GM21786 (cell line): ENCODE measurements at regions not wholly inside any gene's neighbourhood (a gene's known extent, or its start where the extent isn't known, plus 50 kb on each side); places are given as distances from the start of the nearest gene placed in this dataset.
"Not testable (repeated sequence)": the region's sequence is repeated elsewhere in the genome, so short reads cannot be mapped to it uniquely, and the experiment has no call there.

Experiments used
- ATAC-seq: cut with Tn5 transposase; IDR thresholded peaks from one replicate; pipeline ENCODE4 v1.9.1; 2021; ENCODE audit not compliant: unreplicated experiment

GRCh38 chr9:89926691-89927220 lies 321.9 kb downstream of the GADD45G start:
- no peak for ATAC-seq

DNA sequence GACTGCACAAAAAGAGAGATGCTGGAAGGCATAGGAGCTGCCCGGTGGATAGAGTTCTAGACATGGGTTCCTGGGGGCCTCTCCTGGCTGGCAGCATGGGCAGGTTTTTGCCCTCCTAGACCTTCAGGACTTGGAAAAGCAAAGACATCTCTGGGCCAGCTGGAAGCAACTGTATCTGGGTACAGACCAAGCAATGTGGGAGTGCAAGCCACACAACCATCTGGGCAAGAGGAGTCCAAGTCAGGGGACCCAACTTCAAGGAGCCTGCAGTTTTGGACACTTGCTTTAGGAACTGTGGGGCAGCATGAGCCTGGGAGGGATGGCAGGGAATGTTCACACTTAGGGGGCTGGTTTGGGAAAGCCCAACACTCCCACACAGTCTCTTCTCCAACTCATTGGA lies 323.3 kb downstream of the GADD45G start:
- ATAC-seq: no peak

- ATAC-seq: no peak
These were observed 323.9 kb downstream of the GADD45G start for GRCh38 chr9:89928521-89929275.

- ATAC-seq: no peak
These were observed 324.5 kb downstream of the GADD45G start for GRCh38 chr9:89929315-89929672.

DNA sequence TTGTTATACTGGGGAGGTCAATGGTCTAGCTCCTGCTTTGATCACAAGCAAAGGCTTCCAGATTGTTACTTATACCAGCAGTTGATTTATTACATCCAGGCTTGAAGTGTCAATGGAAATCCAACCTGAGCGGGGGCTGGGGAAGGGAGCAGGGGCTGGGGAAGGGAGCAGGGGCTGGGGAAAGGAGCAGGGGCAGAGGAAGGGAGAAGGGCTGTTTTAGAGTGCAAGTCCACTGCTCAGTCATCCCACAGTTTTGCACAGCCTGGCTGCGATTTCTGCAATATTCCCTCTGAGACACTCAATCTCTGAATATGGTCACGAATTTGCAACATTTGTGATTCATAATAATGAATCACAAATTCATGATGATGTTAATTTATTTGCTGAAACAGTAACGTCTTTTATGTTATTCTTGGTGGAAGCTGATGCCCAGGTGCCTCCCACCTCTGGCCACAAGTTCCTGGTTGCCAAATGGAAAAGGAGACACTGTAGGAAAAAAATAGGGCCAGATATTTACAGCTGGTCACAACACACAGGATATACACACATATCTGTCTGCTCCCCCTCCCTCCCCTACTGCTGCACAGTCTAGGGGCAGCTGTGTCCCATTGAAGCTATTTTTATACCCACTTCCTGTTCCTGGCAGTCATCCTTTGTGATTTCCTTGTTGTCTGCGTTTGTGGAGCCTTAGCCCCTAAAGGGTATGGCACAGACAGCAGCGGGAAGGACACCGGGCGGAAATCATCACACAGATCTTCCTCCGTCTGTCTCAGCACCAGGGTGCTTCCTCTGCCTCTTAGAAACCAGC lies 325.1 kb downstream of the GADD45G start:
- ATAC-seq: no peak

GRCh38 chr9:89933578-89933977 lies 328.8 kb downstream of the GADD45G start:
- ATAC-seq: no peak

- no peak for ATAC-seq
These were observed 330.3 kb downstream of the GADD45G start for GRCh38 chr9:89935115-89935514.

DNA sequence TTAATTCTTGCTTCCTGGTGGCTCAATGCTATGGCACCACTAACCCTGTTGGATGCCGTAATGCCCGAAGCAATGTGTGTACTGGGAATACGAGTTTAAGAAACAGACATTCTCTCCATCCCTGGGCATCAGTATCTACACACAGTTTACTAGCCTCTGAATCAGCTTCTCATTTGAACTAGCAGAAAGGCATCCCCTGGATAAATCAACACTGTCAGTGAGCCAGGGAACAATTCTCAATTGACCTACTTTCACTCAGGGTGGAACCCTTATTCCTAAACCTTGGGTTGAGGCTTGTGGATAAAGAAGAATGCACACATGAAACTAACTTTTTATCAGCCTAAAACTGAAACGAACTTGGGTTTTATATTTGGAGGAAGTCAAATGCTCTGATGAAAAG lies 331.0 kb downstream of the GADD45G start:
- no peak for ATAC-seq

- ATAC-seq: no peak
These were observed 332.2 kb downstream of the GADD45G start for GRCh38 chr9:89937051-89937450.

DNA sequence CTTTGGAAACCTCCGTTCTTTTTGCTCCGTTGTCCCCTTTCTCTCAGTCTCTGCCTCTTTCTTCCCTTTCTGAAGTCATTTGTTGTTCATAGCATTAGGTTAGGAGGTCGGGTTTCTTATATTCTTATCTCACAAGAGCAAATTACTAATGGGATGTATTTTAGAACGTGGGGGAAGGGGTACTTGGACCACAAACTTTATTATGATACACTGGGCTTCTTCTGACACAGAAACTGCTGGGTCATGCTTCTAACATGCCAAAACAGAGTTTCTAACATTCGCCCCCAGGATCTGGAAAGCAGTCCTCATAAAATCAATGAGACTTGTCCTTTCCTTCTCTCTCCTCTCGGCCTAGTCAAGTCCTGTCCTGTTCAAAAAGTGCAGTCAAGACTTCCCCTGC lies 334.4 kb downstream of the GADD45G start:
- no peak for ATAC-seq

DNA sequence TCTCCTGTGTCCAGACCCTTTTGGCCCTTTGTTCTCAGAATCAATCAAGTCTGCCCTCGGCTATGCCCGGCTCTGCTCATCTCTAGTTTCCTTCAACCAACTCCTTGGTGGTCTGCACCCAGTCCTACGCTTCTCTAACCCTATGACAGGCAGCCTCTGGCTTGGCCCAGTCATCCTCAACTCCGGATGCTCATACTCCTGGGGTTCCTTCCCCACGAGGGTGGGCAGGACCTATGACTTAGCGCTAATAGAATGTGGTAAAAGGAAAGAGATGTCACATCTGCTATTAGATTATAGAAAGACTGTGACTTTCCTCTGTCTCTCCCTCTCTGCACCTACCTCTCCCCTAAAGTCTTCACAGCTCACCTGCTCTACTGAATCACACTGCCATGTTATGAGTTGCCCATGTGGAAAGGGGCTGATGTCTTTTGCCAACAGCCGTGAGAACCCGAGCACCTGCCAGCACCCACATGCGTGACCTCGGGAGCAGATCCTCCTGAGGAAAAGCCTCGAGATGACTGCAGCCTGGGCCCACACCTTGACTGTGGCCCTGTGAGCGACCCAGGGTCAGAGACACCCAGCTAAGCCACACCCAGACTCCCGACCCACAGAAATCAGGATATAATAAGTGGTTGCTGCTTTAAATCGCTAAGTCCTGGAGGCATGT lies 334.9 kb downstream of the GADD45G start:
- ATAC-seq: no peak

- no peak for ATAC-seq
These were observed 335.8 kb downstream of the GADD45G start for GRCh38 chr9:89940625-89941024.

DNA sequence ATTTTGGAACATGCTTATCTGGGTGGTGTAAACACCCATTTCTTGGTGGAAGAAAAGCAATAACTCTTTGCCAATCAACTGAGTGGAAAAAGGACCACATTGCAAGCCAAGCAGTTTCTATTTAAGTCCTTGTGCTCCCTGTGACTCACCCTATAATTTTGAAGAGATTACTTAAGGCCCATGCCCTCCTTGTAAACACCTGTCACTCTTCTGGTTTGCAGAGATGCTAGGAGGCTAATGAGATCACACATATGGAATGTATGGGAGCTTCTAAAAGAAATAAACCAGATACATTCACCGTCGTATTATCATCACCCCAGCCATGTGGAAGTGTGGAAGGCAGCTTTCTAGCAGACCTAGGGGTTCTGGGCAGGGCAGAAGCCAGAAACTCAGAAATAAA lies 337.1 kb downstream of the GADD45G start:
- no peak for ATAC-seq

DNA sequence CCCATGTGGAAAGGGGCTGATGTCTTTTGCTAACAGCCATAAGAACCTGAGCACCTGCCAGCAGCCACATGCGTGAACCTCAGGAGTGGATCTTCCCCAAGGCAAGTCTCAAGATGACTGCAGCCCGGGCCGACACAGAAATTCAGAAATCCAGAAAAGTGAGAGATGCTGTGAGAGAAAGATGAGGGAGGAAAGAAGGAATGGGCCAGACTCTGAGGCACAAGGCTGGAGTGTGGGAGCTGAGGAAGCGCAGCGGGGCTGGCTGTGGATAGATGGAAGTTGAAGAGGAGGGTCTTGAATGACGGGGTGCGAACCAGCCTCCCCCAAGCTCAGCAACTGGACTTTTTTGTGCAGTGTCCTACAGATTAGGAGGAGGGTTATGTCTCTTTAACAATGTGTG lies 337.8 kb downstream of the GADD45G start:
- no peak for ATAC-seq

DNA sequence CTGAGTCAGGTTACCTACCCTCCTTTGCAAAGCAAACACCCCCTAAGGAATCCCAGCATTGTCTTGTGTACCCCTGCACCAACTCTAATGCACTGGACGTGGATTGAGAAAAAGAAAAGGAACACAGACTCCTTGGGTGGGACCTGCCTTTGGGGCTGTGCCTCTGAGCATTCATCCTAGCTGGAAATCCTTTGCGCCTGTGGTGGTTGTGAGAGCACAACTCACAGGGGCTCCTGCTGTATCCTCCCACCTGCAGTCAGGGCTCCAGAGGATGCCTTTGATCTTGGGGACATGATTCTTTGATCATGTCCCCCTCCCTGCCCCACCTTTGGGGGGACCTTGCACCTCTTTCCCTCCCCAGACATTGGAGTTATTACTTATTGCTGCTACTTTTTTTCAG lies 338.5 kb downstream of the GADD45G start:
- ATAC-seq: no peak

- ATAC-seq: no peak
These were observed 338.9 kb downstream of the GADD45G start for GRCh38 chr9:89943728-89944127.

DNA sequence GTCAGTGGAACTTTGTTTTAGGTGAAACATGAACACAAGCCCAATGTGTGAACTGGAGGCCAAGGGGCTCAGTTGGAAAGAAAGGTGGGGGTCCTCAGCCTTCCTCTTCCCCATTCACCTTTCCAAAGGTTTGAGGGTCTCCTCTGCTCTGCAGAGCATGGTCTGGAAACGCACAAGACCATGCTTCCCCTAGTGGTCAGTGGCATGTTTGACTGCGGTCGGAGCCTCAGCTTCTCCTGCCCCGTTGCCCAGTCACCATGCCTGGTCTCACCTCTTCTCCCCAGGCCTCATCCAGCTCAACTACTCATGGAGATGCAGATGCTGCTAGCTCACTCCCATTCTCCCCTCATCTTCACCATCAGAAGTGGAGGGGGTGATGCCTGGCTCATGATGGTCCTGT lies 340.3 kb downstream of the GADD45G start:
- no peak for ATAC-seq

GRCh38 chr9:89946741-89947140 lies 341.9 kb downstream of the GADD45G start:
- ATAC-seq: no peak

DNA sequence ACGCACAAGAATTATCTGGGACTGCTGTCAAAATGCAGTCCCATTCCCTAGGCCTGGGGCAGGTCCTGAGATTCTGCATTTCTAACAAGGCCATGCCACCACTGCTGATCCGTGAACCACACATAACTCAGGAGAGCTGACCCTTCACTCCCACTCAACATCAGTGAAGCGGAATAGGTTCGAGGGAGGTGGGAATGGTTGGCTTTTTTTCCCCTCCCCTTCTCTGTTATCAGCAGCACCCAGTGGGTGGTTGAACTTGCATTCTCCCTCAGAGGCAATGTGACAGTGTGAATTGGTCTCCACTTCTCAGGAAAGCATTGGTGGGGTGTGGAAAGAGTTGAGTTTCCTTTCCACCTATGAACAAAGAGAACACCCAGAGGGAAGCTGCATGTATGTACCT lies 344.3 kb downstream of the GADD45G start:
- ATAC-seq: no peak

DNA sequence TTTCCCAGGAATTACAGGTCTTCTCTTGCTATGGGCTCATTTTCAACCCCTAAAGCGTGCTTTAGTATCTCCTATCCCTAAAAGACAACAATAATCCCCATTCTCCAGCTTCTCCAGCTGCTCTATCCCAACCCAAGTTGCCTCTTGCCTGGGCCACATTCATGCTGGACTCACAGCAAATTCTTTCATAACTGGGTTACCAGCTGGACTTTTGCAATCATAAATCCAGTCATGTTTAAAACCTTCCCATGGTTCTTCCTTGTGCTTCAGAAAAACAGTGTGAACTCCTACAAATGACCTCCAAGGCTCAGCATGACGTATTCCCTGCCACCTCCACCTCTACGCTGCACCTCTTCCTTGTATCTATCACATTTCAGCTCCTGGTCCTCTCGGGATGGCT lies 346.9 kb downstream of the GADD45G start:
- no peak for ATAC-seq

DNA sequence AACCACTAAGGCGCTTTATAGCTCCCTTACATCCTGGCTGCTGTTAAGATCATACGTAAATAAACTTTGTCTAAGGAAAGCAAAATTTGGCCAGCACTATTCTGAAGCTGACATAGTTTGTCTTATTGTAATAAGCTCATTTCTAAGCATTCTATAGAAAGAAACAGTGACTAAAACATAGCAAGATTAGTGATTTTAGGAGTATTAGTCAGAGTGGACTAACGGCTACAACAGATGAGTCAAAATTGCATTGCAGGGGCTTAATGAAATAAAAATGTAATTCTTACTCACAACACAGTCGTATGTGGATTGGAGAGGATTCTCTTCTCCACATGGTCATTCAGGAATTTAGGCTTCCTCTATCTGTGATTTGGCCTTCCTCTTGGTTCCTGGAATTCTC lies 347.6 kb downstream of the GADD45G start:
- ATAC-seq: no peak

- ATAC-seq: not testable (repeated sequence)
These were observed 348.5 kb downstream of the GADD45G start for GRCh38 chr9:89953263-89953662.
